ENCODE measurements at regions not wholly inside any gene's neighbourhood (a gene's known extent, or its start where the extent isn't known, plus 50 kb on each side); places are given as distances from the start of the nearest gene placed in this dataset.

DNA sequence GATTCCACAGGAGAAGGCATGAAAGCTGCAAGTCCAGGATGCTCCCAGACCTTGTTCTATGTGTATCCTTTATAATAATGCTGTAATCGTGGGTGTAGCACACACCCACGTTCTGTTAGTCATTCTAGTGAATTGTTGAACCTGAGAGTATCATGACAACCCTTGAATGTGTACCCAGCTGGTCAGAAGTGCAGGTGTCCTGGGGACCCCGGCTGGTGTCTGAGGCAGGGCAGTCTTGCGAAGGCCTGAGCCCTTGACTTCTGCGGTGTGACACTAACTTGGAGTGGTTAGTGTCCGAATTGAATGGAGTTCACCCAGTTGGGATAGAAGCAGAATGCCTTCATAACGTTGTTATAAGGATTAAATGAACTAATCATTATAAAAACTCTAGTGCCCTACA, 218.0 kb upstream of the TNRC6C start:
- DNase-seq = no peak

DNA sequence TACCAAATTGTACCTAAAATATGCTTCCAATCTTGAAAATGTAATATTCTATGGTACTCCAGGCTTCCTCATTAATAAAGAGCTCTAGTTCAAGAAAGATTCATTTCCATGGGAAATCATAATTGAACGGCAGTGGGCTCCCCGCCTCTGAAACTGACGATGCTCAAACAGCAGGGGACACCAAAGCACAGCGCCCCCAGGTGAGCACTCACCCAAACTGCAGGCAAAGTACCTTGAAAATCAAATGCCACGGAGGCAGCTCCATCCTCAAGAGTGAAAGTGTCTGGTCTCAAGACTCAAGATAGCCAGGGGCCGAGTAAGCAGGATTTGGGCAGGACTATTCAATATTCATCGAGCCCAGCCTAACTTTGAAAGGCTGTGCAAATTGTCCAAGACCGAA, 217.4 kb upstream of the TNRC6C start:
- DNase-seq = no peak

GRCh38 chr17:77742579-77742978, 215.9 kb upstream of the TNRC6C start:
- no peak for DNase-seq

DNA sequence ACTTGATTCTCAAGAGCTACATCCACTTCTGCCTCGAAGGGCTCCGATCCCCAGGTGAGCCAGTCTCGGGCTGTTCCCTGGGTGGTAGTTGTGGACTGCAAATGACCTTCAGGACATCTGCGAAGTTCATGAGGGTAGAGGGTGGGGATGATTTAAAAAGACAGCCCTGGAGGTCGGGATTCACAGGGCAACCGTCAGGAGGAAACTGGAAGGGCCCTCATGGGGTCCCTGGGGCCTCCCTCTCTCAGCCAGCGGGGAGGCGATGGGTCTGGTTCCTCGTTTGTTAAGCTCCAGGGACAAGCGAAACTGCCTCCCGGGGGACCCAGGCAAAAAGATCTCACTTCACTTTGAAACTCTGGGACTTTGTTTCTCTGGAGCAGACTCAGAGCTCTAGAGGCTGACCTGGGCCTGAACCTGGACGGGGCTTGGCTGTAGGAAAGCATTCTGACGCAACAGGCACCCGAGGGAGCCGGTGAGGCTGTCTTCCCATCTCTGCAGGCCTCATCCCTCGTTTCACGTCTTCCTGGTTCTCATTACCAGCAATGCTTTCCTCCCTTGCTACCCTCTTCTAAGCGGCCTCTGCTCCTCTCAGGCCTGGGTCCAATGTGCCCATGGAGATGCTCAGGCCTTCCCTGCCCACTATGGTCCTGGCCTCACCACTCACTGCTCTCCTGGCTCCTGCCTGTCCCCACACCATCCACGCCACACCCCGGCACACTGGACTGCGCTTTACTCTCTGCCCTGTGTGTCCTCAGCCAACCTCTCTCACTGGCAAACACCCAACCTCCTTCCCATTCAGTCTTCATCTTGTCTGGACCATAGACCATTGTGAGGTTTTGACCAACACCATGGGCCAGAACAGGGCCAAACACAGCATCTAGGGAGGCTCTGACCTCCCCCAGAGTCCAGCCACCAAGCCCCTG, 214.2 kb upstream of the TNRC6C start:
- DNase-seq = no peak

- no peak for DNase-seq
Measured at GRCh38 chr17:77745702-77746101, 212.8 kb upstream of the TNRC6C start.

GRCh38 chr17:77746393-77746792, 212.1 kb upstream of the TNRC6C start:
- no peak for DNase-seq

- DNase-seq = no peak
Measured at GRCh38 chr17:77746896-77747554, 211.5 kb upstream of the TNRC6C start.

DNA sequence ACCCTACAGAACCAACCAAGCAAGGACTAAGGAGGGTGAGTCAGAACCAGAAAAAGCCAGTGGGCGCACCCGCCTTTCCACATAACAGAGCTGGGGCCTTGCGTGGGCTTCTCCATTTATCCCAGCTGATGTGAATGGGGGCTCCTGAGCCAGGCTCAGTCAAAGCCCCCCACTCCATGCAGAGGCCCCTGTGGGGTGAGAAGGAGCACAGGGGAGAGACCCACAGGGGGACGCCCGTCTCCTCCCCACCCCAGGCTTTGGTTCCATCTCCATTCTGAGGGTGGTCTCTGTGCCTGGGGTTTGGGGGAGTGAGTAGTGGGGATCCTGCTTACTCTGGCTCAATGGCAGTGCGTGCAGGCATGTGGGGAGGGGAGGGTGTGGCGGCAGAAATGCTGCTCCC, 210.1 kb upstream of the TNRC6C start:
- DNase-seq = no peak

DNA sequence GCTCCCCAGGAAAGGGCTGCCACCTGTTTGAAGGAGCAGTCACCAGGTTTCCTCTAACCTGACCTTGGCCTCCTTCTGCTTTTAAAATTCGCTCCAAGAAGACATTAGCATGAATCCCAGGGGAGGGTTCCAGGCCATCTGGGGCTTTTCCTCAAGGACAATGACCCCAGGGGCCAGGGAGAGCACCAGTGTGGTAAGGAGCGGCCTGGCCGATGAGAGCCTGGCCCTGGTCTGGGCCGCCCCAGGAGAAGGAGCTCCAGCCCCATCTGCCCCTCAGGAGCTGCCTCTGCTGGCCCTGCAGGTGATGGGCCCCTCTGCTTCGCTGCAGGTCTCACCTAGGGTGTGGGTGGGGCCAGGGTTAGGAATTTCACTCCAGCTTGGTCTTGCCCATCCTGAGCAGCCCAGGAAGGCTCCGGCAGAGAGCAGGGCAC, 209.2 kb upstream of the TNRC6C start:
- DNase-seq = no peak

DNA sequence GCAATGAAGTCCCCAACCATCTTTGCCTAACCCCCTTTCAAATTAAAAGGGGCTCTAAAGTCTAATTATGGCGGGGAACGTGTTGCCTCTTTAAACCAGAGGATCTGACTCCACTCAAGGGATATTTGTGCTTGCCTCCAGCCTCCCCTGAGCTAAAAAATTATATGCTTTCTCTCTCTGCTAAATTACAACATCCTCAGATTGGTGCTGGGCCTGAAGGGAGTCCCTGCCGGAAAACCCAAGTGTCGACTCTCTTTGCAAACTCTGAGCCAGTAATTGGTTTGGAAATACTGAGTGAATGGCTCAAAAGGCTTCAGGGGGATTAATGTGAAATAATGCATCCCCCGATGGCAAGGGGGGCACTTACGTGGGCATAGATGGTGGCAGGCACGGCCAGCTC, 208.5 kb upstream of the TNRC6C start:
- DNase-seq = no peak

GRCh38 chr17:77750427-77751043, 208.0 kb upstream of the TNRC6C start:
- DNase-seq = no peak

DNA sequence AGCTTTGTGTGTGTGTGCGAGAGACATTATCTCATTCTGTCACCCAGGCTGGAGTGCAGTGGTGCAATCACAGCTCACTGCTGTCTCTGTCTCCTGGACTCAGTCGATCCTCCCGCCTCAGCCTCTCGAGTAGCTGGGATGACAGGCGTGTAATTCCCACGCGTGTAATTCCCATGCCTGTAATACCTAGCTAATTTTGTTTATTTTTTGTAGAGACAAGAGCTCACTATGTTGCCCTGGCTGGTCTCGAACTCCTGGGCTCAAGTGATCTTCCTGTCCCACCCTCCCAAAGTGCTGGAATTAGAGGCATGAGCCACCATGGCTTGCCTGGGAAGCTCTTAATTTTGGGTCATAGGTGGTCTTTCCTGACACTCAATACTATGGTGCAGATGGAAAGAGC, 205.3 kb upstream of the TNRC6C start:
- no peak for DNase-seq

GRCh38 chr17:77753691-77754245, 204.7 kb upstream of the TNRC6C start:
- DNase-seq = no peak

DNA sequence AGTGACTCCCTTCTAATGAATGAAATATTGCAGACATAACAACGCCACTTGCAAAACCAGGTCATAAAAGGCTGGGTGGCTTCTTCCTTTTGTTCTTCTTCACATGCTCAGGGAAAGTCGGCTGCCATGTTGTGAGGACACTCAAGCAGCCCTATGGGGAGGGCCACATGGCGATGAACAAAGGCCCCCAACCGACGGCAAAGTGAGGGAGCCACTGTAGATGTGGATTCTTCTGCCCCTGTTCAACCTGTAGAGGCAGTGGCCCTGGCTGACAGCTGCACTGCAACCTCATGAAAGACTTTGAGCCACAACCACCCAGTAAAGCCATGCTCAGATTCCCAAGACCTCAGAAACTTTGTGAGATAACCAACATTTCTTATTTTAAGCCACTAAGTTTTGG, 203.5 kb upstream of the TNRC6C start:
- no peak for DNase-seq

- DNase-seq = no peak
Measured at GRCh38 chr17:77755410-77755963, 203.0 kb upstream of the TNRC6C start.

DNA sequence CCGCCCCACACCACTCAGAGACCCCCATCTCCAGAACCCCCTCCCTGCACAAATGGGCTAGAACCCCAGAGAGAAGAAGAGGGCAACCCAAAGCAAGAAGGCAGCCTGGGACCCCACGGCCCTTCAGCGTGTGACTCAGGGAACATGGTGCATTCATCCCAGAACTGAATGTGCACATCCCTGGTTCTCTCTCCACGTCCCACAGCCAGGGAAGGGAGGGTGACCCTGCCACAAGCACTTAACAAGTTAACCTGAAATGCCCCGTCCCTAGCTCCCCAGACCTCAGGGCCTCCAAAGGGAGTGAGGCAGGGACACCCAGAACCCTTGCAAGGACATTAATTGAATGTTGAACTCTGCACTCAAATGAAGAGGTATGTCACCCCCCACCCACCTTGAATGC, 202.5 kb upstream of the TNRC6C start:
- no peak for DNase-seq

DNA sequence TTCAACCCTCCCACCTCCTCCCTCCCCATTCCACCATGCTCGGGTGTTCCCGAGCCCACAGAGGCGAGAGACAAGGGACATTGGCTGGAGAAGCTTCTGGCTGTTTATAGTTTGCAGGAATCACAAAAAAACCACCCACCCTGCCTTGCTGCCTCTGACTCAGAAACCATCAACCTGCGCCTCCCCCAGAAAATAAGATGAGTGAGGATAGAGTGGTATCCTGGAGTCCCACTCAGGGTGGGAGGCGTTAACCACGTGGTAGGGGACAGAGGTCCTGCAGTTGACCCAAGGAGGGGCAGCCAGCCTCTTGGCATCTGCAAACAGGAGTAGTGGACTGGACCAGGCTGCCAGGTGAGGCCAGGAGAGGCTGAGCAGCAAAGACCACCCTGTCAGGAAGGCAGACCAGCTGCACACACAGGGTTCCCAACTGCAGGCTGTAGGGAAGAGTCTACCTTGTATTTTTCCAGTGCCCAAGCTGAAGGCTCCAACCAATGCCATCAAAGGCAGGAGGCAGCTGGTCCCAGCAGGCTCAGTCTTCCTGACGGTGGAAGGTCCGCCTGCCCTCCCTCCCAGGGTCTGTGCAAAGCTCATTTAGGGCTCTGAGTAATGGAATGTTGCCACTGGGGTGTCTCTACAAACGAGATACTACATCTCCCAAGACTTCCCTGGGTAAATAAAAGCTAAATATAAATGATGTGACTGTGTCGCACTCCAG, 201.5 kb upstream of the TNRC6C start:
- no peak for DNase-seq

GRCh38 chr17:77757561-77757898, 201.0 kb upstream of the TNRC6C start:
- no peak for DNase-seq

DNA sequence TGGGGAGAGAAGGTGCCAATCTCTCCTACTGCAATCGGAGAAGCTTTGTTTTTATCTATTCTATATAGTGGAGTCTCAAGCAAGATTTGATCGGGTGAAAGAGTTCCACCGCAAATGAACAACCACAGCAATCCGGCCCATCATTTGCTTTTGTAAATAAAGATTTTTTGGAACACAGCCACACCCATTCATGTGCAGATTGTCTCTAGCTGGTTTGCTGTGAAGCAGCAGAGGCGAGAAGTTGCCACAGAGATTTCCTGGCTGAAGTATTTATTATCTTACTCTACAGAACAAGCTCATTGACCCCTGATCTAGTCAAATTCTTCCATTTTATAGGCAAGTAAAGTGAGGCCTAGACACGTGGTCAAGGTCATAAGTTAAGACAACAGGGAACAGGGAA, 195.5 kb upstream of the TNRC6C start:
- DNase-seq = no peak

DNA sequence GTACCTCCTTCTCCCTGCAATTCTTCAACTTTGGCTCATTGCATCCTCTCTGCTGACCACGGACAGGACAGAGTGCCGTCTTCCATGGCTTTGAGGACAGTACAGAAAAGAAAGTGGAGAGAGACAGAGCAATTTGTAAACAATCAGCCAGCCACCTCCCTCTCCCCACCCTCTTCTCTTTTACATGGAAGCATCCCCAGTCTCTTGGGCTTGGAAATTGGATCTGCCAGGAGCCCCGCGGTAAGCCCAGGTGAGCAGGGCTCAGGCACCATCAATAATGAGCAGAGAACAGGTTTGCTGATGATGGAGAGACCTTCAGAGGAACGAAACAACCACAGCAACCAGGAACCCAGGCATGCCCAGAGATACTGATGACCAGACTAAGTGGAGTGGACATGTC, 194.9 kb upstream of the TNRC6C start:
- no peak for DNase-seq

- DNase-seq = no peak
Measured at GRCh38 chr17:77765292-77765691, 193.2 kb upstream of the TNRC6C start.

- DNase-seq = no peak
Measured at GRCh38 chr17:77767148-77767547, 191.4 kb upstream of the TNRC6C start.
